PC-3 (cell line): ENCODE measurements at regions not wholly inside any gene's neighbourhood (a gene's known extent, or its start where the extent isn't known, plus 50 kb on each side); places are given as distances from the start of the nearest gene placed in this dataset.

Source experiments
- ATAC-seq: fragments of 200-7000 bp; cut with Tn5 transposase; 2 replicates; pipeline ENCODE4 v1.9.1; 2020; ENCODE audit warnings: mild to moderate bottlenecking, moderate library complexity
- BruUV-seq: library from RNA; stranded (reverse); fragments of 400-500 nt; replicated peaks from 2 replicates; lab custom pipeline; 2021; lab: Mats Ljungman, UMichigan
- CTCF ChIA-PET: fragments of 300-600 bp; sonication (Branson Sonifier 250); formaldehyde crosslinking; loops from one replicate; lab custom pipeline; 2022; ENCODE audit warnings: antibody characterized with exemption; lab: Charles Lee
- POLR2A ChIA-PET: fragments of 300-600 bp; sonication (Branson Sonifier 250); formaldehyde crosslinking; loops from one replicate; lab custom pipeline; 2022; ENCODE audit warnings: antibody characterized with exemption; ENCODE audit not compliant: unreplicated experiment; lab: Charles Lee
- DNase-seq: peaks from one replicate; pipeline ENCODE4 v3.0.0-alpha.2; 2015
- H2AFZ ChIP-seq: fragments of 300-600 bp; sonication (generic); 2 replicates; pipeline ENCODE4 v1.6.0; 2016; ENCODE audit warnings: antibody characterized with exemption, low read length
- H3F3A ChIP-seq: fragments of 300-600 bp; sonication (generic); one replicate; pipeline ENCODE4 v1.6.0; 2017; ENCODE audit warnings: antibody characterized with exemption, low read length, control low read depth, mild to moderate bottlenecking; ENCODE audit not compliant: unreplicated experiment
- H3K27ac ChIP-seq: fragments of 300-600 bp; sonication (generic); 2 replicates; pipeline ENCODE4 v1.5.1; 2016; ENCODE audit warnings: mild to moderate bottlenecking, low read length
- H3K27me3 ChIP-seq: fragments of 300-600 bp; sonication (generic); 2 replicates; pipeline ENCODE4 v1.6.1; 2016; ENCODE audit warnings: low read length, mixed read lengths
- H3K36me3 ChIP-seq: fragments of 300-600 bp; sonication (generic); 2 replicates; pipeline ENCODE4 v1.6.1; 2016; ENCODE audit warnings: low read depth, mixed run types, low read length, mixed read lengths
- H3K4me1 ChIP-seq: fragments of 300-600 bp; sonication (generic); 2 replicates; pipeline ENCODE4 v1.5.1; 2016; ENCODE audit warnings: low read length; ENCODE audit not compliant: insufficient read depth
- H3K4me2 ChIP-seq: fragments of 300-600 bp; sonication (generic); 2 replicates; pipeline ENCODE4 v1.6.0; 2016; ENCODE audit warnings: low read length
- H3K4me3 ChIP-seq: fragments of 300-600 bp; sonication (generic); 2 replicates; pipeline ENCODE4 v1.5.1; 2016; ENCODE audit warnings: mild to moderate bottlenecking, low read length, mixed read lengths
- H3K79me2 ChIP-seq: fragments of 300-600 bp; sonication (generic); 2 replicates; pipeline ENCODE4 v1.6.1; 2017; ENCODE audit warnings: low read length, mixed read lengths
- H3K9ac ChIP-seq: fragments of 300-600 bp; sonication (generic); 2 replicates; pipeline ENCODE4 v1.6.0; 2016; ENCODE audit warnings: mild to moderate bottlenecking, low read length
- H3K9me2 ChIP-seq: fragments of 300-600 bp; sonication (generic); replicated peaks from 2 replicates; pipeline ENCODE4 v1.6.1; 2016; ENCODE audit warnings: mixed run types, low read length, mixed read lengths
- H3K9me3 ChIP-seq: fragments of 300-600 bp; sonication (generic); 2 replicates; pipeline ENCODE4 v1.6.1; 2016; ENCODE audit warnings: low read length, mixed read lengths
- H4K20me1 ChIP-seq: fragments of 300-600 bp; sonication (generic); 2 replicates; pipeline ENCODE4 v1.6.1; 2016; ENCODE audit warnings: low read length, mixed read lengths
- CTCF ChIP-seq: fragments of 300-600 bp; sonication (generic); conservative IDR thresholded peaks from 2 replicates; pipeline ENCODE4 v1.5.1; 2017; ENCODE audit warnings: antibody characterized with exemption, low read depth, mild to moderate bottlenecking, low read length
- EZH2 ChIP-seq: fragments of 300-600 bp; sonication (generic); IDR thresholded peaks from one replicate; pipeline ENCODE4 v1.6.1; 2017; ENCODE audit warnings: antibody characterized with exemption, mild to moderate bottlenecking, low read length; ENCODE audit not compliant: unreplicated experiment
- EZH2phosphoT487 ChIP-seq: fragments of 300-600 bp; sonication (generic); IDR thresholded peaks from 2 replicates; pipeline ENCODE4 v1.6.1; 2018; ENCODE audit warnings: mild to moderate bottlenecking, antibody characterized with exemption, low read length, borderline replicate concordance
- intact Hi-C: fragments of 100-400 bp; cut with micrococcal nuclease; formaldehyde crosslinking; loops from 2 replicates; pipeline ENCODE4 v1.9.0; 2023

GRCh38 chr3:99009851-99010250, 108.4 kb upstream of the DCBLD2 start:
- no peak for TF ChIP-seq EZH2phosphoT487
- TF ChIP-seq EZH2: no peak
- no peak for TF ChIP-seq CTCF
- H3K27ac ChIP-seq: no peak overlapping the region
- ChIA-PET CTCF (no interaction called here), POLR2A (no interaction called here)
- BruUV-seq: no TSS peak
- H3K4me2 ChIP-seq: no peak overlapping the region
- H3K27me3 ChIP-seq: no peaks in the 10 kb centered on the region
- no peaks in the 10 kb centered on the region for H4K20me1 ChIP-seq
- H3K9me3 ChIP-seq: no peaks in the 10 kb centered on the region
- no peak overlapping the region for H3K4me3 ChIP-seq
- intact Hi-C loops: no loop called here
- H3K4me1 ChIP-seq: peaks cover 16% of the 10 kb centered on the region
- H3F3A ChIP-seq: no peaks in the 10 kb centered on the region
- no peaks in the 10 kb centered on the region for H3K9me2 ChIP-seq
- ATAC-seq (no peak), DNase-seq (no peak)
- no peak overlapping the region for H3K9ac ChIP-seq
- H2AFZ ChIP-seq: no peak overlapping the region
- H3K36me3 ChIP-seq: no peaks in the 10 kb centered on the region
- H3K79me2 ChIP-seq: no peaks in the 10 kb centered on the region

DNA sequence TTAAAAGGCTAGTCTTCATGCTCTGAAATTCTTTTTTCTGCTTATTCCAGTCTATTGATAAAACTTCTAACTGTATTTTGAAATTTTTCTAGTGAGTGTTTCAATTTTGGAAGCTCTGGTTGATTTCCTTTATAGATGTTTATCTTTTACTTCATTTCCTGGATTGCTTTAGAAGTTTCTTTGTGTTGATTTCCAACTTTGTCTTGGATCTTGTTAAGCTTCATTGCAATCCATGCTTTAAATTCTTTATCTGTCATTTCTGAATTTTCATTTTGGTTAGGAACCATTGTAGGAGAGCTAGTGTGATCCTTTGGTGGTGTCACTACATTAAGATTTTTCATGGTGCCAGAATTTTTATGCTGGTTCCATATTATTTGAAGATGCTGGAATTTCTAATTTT, 105.2 kb upstream of the DCBLD2 start:
- H3K9ac ChIP-seq: no peak overlapping the region
- H3K27me3 ChIP-seq: no peaks in the 10 kb centered on the region
- ChIA-PET POLR2A (no interaction called here), CTCF (interaction anchor here (0.6 to 0.7 kb wide), 2 partner anchors 190 to 657 kb away, joined by 4 read pairs; no protein-coding TSS in a partner anchor)
- no peak overlapping the region for H2AFZ ChIP-seq
- no peaks in the 10 kb centered on the region for H3K4me1 ChIP-seq
- no peak overlapping the region for H3K27ac ChIP-seq
- TF ChIP-seq EZH2phosphoT487: no peak
- no peak for TF ChIP-seq CTCF
- TF ChIP-seq EZH2: no peak
- H3K4me3 ChIP-seq: no peak overlapping the region
- no TSS peak for BruUV-seq
- ATAC-seq (no peak), DNase-seq (no peak)
- no peak overlapping the region for H3K4me2 ChIP-seq
- H3K36me3 ChIP-seq: no peaks in the 10 kb centered on the region
- no peaks in the 10 kb centered on the region for H3K79me2 ChIP-seq
- H3K9me2 ChIP-seq: no peaks in the 10 kb centered on the region
- no peaks in the 10 kb centered on the region for H3F3A ChIP-seq
- intact Hi-C loops: no loop called here
- H4K20me1 ChIP-seq: no peaks in the 10 kb centered on the region
- no peaks in the 10 kb centered on the region for H3K9me3 ChIP-seq

DNA sequence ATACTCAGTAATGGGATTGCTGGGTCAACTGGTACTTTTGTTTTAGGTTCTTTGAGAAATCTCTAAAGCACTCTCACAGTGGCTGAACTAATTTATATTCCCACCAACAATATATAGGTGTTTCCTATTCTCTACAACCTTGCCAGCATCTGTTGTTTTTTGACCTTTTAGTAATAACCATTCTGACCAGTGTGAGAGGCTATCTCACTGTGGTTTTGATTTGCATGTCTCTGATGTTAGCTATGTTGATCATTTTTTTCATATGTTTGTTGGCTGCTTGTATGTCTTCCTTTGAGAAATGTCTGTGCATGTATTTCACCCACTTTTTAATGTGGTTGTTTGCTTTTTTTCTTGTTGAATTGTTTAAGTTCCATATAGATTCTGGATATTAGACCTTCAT, 98.2 kb upstream of the DCBLD2 start:
- Histone ChIP-seq H3K9me3 (no peaks in the 10 kb centered on the region), H3K27me3 (no peaks in the 10 kb centered on the region), H3K4me1 (no peaks in the 10 kb centered on the region), H3K36me3 (no peaks in the 10 kb centered on the region), H3K27ac (no peak overlapping the region), H3F3A (no peaks in the 10 kb centered on the region), H4K20me1 (no peaks in the 10 kb centered on the region), H3K9me2 (no peaks in the 10 kb centered on the region), H3K4me2 (no peak overlapping the region), H3K9ac (no peak overlapping the region), H3K4me3 (no peak overlapping the region), H2AFZ (no peak overlapping the region), H3K79me2 (no peaks in the 10 kb centered on the region)
- ChIA-PET CTCF (no interaction called here), POLR2A (no interaction called here)
- DNase-seq (no peak), ATAC-seq (no peak)
- intact Hi-C loops: no loop called here
- TF ChIP-seq EZH2 (no peak), CTCF (no peak), EZH2phosphoT487 (no peak)
- no TSS peak for BruUV-seq
